HG02571 (cell line): ENCODE measurements at regions not wholly inside any gene's neighbourhood (a gene's known extent, or its start where the extent isn't known, plus 50 kb on each side); places are given as distances from the start of the nearest gene placed in this dataset.

Experiments used
- ATAC-seq: cut with Tn5 transposase; IDR thresholded peaks from one replicate; pipeline ENCODE4 v1.9.1; 2021; ENCODE audit warnings: mild to moderate bottlenecking, moderate library complexity; ENCODE audit not compliant: unreplicated experiment

GRCh38 chr3:23663661-23664186 lies 142.0 kb upstream of the UBE2E1 start:
- no peak for ATAC-seq

- no peak for ATAC-seq
Observed at GRCh38 chr3:23664459-23664858, 141.3 kb upstream of the UBE2E1 start.

DNA sequence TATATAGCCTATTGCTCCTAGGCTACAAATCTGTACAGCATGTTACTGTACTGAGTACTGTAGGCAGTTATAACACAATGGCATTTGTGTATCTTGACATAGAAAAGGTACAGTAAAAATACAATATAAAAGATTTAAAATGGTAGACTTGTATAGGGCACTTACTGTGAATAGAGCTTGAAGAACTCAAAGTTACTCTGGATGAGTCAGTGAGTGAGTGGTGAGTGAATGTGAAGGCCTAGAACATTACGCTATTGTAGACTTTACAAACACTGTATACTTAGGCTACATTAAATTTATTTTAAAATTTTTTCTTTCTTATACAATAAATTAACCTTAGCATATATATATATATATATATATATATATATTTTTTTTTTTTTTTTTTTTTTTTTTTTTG lies 140.0 kb upstream of the UBE2E1 start:
- no peak for ATAC-seq

- ATAC-seq = no peak
Observed at GRCh38 chr3:23666818-23667217, 138.9 kb upstream of the UBE2E1 start.

DNA sequence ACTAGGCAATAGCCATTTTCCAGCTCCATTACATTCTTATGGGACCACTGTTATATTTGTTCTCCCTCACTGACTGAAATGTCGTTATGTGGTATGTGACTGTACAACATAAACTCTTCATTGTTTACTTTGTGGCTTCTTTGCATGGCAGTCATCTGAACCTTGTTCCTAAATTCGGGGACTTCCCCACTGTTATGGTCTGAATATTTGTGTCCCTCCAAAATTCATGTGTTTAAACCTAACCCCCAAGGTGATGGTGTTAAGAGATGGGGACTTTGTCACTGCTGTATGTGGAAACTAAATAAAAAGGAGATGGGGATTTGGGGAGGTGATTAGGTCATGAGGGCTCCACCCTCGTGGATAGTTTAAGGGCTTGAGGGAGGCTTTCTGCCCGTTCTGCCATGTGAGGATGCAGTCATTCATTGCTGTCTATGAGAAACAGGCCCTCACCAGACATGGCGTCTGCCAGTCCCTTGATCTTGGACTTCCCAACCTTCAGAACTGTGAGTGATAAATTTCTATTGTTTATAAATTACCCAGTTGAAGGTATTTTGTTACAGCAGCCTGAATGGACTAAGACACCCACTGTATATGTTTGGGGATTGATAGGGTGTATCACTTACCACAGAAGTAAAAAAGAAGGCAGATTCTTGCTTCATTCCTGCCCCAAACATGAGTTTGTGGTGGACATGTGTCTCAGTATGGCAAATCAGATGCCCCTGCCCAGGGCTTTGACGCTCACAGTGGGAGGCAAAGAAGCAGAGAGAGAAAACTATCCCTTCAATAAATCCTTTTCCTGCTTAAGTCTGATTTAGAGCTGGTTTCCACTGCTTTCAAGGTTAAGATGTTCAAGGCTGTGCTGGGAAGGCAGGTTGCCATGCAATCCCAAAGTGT lies 138.0 kb upstream of the UBE2E1 start:
- no peak for ATAC-seq

DNA sequence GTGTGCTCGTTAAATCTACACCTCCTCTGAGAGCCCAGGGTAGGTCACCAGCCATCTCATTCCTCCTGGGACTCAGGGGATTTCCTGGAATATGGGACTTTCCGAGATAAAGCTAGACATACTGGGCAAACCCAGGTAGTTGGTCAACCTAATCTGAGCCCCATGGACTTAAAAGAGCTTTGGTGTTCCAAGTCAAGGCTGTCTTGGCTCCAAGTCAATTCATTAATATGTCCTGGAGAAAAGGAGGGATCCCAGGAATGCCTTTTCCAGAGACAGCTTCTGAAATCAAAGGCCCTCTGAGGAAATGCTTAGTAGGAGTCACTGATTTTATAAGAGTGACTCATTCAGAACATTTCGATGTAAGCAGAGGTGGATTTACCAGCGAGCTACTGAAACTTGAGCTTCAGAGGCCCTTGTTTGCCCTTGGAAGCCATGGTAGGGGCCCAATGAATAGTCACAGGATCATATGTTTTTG lies 137.3 kb upstream of the UBE2E1 start:
- ATAC-seq = no peak

DNA sequence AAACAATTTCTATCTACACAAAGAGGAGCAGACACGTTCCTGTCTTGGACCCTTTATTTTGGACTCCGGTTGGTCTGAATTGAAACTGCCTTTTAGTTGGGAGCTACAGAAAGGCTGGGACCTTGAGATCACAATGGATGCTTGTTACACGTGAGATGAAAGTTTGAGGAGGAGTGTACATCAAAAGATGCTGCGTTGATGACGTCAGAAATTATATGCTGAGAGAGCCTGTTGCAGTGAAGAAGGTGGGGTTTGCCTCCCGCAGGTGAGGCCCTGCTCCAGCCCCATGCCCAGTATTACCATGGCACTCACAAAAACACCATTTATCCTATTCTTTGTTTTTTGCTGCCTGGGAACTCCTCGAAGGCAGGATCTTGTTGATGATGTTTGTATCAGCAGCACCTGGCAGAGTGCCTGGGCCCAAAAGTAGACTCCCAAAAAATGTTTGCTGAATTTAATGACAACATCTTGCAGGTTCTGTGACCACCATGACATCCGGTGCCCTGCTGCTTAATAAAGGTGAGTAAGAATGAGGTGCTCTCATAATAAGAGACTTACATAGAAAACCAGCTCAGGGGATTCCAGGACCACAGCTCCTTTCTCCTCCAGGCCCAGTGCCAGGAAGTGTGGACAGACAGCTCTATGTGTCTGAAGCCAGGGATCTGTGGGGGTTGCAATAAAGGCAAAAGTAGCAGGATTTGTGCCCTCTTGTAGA lies 136.1 kb upstream of the UBE2E1 start:
- no peak for ATAC-seq

- no peak for ATAC-seq
Observed at GRCh38 chr3:23671851-23672589, 133.7 kb upstream of the UBE2E1 start.

DNA sequence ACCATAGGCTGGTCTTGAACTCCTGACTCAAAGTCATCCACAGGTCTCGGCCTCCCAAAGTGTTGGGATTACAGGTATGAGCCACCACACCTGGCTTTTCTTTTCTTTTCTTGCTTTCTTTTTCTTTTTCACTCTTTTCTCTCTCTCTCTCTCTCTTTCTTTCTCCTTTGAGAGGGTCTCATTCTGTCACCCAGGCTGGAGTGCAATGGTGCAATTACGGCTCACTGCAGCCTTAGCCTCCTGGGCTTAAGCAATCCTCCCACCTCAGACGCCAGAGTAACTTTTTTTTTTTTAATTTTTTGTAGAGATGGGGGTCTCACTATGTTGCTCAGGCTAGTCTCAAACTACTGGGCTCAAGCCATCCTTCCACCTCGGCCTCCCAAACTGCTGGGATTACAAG lies 133.1 kb upstream of the UBE2E1 start:
- no peak for ATAC-seq

GRCh38 chr3:23675010-23675409 lies 130.7 kb upstream of the UBE2E1 start:
- ATAC-seq = no peak

- no peak for ATAC-seq
Observed at GRCh38 chr3:23676093-23676492, 129.7 kb upstream of the UBE2E1 start.

GRCh38 chr3:23682646-23683045 lies 123.1 kb upstream of the UBE2E1 start:
- ATAC-seq = no peak

- ATAC-seq = no peak
Observed at GRCh38 chr3:23685541-23686258, 120.1 kb upstream of the UBE2E1 start.

GRCh38 chr3:23686519-23686918 lies 119.2 kb upstream of the UBE2E1 start:
- no peak for ATAC-seq

- no peak for ATAC-seq
Observed at GRCh38 chr3:23691357-23691895, 114.3 kb upstream of the UBE2E1 start.

- no peak for ATAC-seq
Observed at GRCh38 chr3:23696842-23697241, 108.9 kb upstream of the UBE2E1 start.

- ATAC-seq = no peak
Observed at GRCh38 chr3:23697416-23697815, 108.3 kb upstream of the UBE2E1 start.

GRCh38 chr3:23698652-23699313 lies 107.0 kb upstream of the UBE2E1 start:
- ATAC-seq = no peak

DNA sequence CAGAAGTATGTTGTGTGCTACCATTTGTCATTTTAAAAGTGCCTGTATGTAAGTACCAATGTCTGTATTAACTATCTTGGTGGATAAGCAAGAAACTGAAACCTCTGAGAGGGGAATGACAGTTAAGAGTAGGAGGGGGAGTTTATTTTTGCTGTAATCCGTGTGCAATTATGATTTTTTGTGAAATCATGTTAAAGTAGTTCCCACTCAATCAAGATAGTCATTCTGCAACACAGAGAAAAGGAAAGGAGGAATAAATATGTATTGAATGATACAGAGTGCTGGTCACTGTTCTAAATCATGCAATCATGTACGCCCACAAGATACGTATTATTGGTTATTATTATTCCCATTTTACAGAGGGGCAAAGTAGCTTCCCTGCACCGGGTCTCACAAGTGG lies 105.1 kb upstream of the UBE2E1 start:
- ATAC-seq = no peak
